C1 segment of cervical spinal cord (tissue), 14 donors: ENCODE measurements at regions not wholly inside any gene's neighbourhood (a gene's known extent, or its start where the extent isn't known, plus 50 kb on each side); places are given as distances from the start of the nearest gene placed in this dataset.

Experiments used
- DNase-seq, 14 donors: peaks; one replicate each; lab custom pipeline; 2025; lab: John Stamatoyannopoulos, UW

GRCh38 chr2:49514201-49514600 is 359.9 kb upstream of the FSHR start:
- no peak for DNase-seq

- DNase-seq: no peak
Observed at GRCh38 chr2:49490710-49491109, 336.4 kb upstream of the FSHR start.

GRCh38 chr2:49487139-49487538 is 332.8 kb upstream of the FSHR start:
- DNase-seq: no peak

- DNase-seq: no peak
Observed at GRCh38 chr2:49480520-49480919, 326.2 kb upstream of the FSHR start.

- DNase-seq: no peak
Observed at GRCh38 chr2:49465157-49465831, 311.0 kb upstream of the FSHR start.

GRCh38 chr2:49459314-49459993 is 305.1 kb upstream of the FSHR start:
- no peak for DNase-seq

- DNase-seq: no peak
Observed at GRCh38 chr2:49444005-49444404, 289.7 kb upstream of the FSHR start.

GRCh38 chr2:49426996-49427395 is 272.7 kb upstream of the FSHR start:
- DNase-seq: no peak

- DNase-seq: no peak
Observed at GRCh38 chr2:49416252-49416651, 261.9 kb upstream of the FSHR start.

GRCh38 chr2:49404108-49404507 is 249.8 kb upstream of the FSHR start:
- DNase-seq: no peak

- no peak for DNase-seq
Observed at GRCh38 chr2:49403637-49404036, 249.3 kb upstream of the FSHR start.

- DNase-seq: no peak
Observed at GRCh38 chr2:49379406-49379805, 225.1 kb upstream of the FSHR start.

GRCh38 chr2:49371128-49371701 is 216.9 kb upstream of the FSHR start:
- DNase-seq: no peak

- no peak for DNase-seq
Observed at GRCh38 chr2:49369650-49370049, 215.3 kb upstream of the FSHR start.

- DNase-seq: no peak
Observed at GRCh38 chr2:49369101-49369500, 214.8 kb upstream of the FSHR start.

- no peak for DNase-seq
Observed at GRCh38 chr2:49367003-49367402, 212.7 kb upstream of the FSHR start.

GRCh38 chr2:49360407-49360767 is 206.1 kb upstream of the FSHR start:
- no peak for DNase-seq

- no peak for DNase-seq
Observed at GRCh38 chr2:49359721-49360406, 205.5 kb upstream of the FSHR start.

GRCh38 chr2:49355611-49356010 is 201.3 kb upstream of the FSHR start:
- peak in 1 of 14 donors; percentile 34 for DNase-seq

- DNase-seq: no peak
Observed at GRCh38 chr2:49351560-49351959, 197.2 kb upstream of the FSHR start.

- no peak for DNase-seq
Observed at GRCh38 chr2:49343638-49344037, 189.3 kb upstream of the FSHR start.

- no peak for DNase-seq
Observed at GRCh38 chr2:49342156-49342555, 187.8 kb upstream of the FSHR start.

- no peak for DNase-seq
Observed at GRCh38 chr2:49335546-49335945, 181.2 kb upstream of the FSHR start.
